ENCODE measurements at regions not wholly inside any gene's neighbourhood (a gene's known extent, or its start where the extent isn't known, plus 50 kb on each side); places are given as distances from the start of the nearest gene placed in this dataset.
A peak's percentile ranks its signal among the peaks of the same experiment; 100 is the strongest.

DNA sequence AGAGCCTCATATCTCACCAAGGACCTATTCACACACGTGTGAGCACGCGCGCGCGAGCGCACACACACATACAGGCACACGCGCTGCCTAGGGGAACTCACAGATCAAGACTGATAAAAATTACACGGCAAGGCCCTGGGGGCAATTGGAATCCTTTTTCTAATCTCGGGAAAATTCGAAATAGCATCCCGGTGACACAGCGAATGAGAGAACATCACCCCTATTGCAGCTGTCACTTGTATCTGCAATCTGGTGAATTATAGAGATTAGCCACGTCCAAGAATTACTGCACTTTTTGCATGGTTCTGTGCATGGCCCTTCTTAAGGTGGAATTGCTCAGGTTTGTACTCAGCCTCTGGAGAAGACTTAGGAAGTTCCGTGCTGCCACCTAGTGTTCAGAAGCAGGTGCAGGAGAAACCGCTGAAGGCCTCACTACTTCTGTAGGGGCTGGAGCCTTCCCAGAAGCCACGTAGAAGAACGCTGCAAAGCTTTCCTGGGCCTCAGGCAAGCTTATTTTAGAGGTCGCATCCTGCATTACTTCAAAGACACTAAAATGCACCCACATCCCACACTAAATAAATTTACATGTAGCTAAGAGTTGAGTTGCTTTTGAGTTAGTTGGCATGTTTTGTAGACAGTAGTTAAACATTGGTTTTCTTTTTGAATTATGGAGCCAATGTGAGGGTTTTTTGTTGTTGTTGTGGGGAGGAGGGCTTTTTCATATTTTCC, 229.2 kb upstream of the CAMK1G start:
- no peak overlapping the region for H3K4me3 ChIP-seq (ENCODE audit: low read length in 3 of 3)
- intact Hi-C loops (cut with DNase I): no loop called here
- no peaks in the 10 kb centered on the region for H3K27me3 ChIP-seq (ENCODE audit: control insufficient read depth, insufficient read depth, low read length)
- DNase-seq (peak in 4 of 5 donors; percentile 84 to 96 (median 89)), FAIRE-seq (peak; percentile 15)
- H3K36me3 ChIP-seq (ENCODE audit: control insufficient read depth in 2 of 3, insufficient read depth in 3 of 3, low read length in 3 of 3): no peaks in the 10 kb centered on the region
- TF ChIP-seq CTCF (IDR thresholded peaks at IDR 0.05; ENCODE audit: borderline replicate concordance, extremely low read depth, insufficient read depth): peak; percentile 69
- H3K4me1 ChIP-seq (ENCODE audit: control insufficient read depth in 2 of 3, insufficient read depth in 2 of 3, low read depth in 1 of 3, low read length in 3 of 3): peaks cover 0 to 2% (median 0%) of the 10 kb centered on the region in 3 donors
- no peak overlapping the region for H3K27ac ChIP-seq (ENCODE audit: low read depth in 2 of 2, low read length in 2 of 2)
- H3K9ac ChIP-seq (ENCODE audit: low read length in 3 of 3): no peak overlapping the region
- H3K9me3 ChIP-seq (ENCODE audit: control insufficient read depth in 2 of 3, insufficient read depth in 1 of 3, low read length in 3 of 3): no peaks in the 10 kb centered on the region

DNA sequence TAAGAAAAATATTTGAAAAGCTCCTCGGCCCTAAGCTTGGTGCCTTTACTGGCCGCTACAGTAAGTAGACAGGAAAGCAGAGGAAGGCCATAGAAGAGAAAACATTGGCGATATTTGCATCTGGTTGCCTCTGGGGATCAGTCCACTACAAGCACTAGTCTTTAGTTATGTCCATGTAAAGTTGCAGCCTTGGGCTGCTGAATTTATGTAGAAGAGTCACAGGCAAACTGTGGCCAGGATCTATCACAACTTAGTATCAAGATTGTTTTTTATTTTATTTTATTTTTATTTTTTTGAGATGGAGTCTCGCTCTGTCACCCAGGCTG, 228.7 kb upstream of the CAMK1G start:
- H3K4me1 ChIP-seq (ENCODE audit: control insufficient read depth in 2 of 3, insufficient read depth in 2 of 3, low read depth in 1 of 3, low read length in 3 of 3): peaks cover 0 to 2% (median 0%) of the 10 kb centered on the region in 3 donors
- no peaks in the 10 kb centered on the region for H3K27me3 ChIP-seq (ENCODE audit: control insufficient read depth, insufficient read depth, low read length)
- H3K9ac ChIP-seq (ENCODE audit: low read length in 3 of 3): no peak overlapping the region
- H3K9me3 ChIP-seq (ENCODE audit: control insufficient read depth in 2 of 3, insufficient read depth in 1 of 3, low read length in 3 of 3): no peaks in the 10 kb centered on the region
- no peak for TF ChIP-seq CTCF (IDR thresholded peaks at IDR 0.05; ENCODE audit: borderline replicate concordance, extremely low read depth, insufficient read depth)
- FAIRE-seq: no peak
- H3K4me3 ChIP-seq (ENCODE audit: low read length in 3 of 3): no peak overlapping the region
- intact Hi-C loops (cut with DNase I): no loop called here
- H3K27ac ChIP-seq (ENCODE audit: low read depth in 2 of 2, low read length in 2 of 2): no peak overlapping the region
- H3K36me3 ChIP-seq (ENCODE audit: control insufficient read depth in 2 of 3, insufficient read depth in 3 of 3, low read length in 3 of 3): no peaks in the 10 kb centered on the region
- no peak for DNase-seq

DNA sequence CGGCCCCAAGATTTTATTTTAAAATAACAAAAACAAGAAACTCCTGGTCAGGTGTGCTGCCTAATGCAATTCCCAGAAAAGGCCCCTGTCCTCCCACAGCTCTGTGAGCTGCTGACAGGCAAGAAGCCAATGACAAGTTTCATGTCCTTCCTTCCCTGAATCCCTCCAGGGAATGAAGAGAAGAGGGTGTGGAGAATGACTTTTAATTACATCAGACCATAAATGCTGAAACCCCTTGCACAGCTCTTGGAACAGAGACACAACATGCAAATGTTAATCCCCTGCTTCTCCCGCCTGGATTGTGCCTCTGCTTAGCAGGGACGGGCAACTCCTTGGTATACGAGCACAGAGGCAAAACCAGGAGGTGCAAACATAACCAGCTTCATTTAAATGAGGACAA, 228.1 kb upstream of the CAMK1G start:
- no peak for DNase-seq
- Histone ChIP-seq H3K9me3 (ENCODE audit: control insufficient read depth in 2 of 3, insufficient read depth in 1 of 3, low read length in 3 of 3) (no peaks in the 10 kb centered on the region), H3K27me3 (ENCODE audit: control insufficient read depth, insufficient read depth, low read length) (no peaks in the 10 kb centered on the region), H3K27ac (ENCODE audit: low read depth in 2 of 2, low read length in 2 of 2) (no peak overlapping the region), H3K9ac (ENCODE audit: low read length in 3 of 3) (no peak overlapping the region), H3K4me3 (ENCODE audit: low read length in 3 of 3) (no peak overlapping the region), H3K4me1 (ENCODE audit: control insufficient read depth in 2 of 3, insufficient read depth in 2 of 3, low read depth in 1 of 3, low read length in 3 of 3) (peaks cover 0 to 2% (median 0%) of the 10 kb centered on the region in 3 donors), H3K36me3 (ENCODE audit: control insufficient read depth in 2 of 3, insufficient read depth in 3 of 3, low read length in 3 of 3) (no peaks in the 10 kb centered on the region)
- no peak for FAIRE-seq
- no peak for TF ChIP-seq CTCF (IDR thresholded peaks at IDR 0.05; ENCODE audit: borderline replicate concordance, extremely low read depth, insufficient read depth)
- intact Hi-C loops (cut with DNase I): no loop called here

DNA sequence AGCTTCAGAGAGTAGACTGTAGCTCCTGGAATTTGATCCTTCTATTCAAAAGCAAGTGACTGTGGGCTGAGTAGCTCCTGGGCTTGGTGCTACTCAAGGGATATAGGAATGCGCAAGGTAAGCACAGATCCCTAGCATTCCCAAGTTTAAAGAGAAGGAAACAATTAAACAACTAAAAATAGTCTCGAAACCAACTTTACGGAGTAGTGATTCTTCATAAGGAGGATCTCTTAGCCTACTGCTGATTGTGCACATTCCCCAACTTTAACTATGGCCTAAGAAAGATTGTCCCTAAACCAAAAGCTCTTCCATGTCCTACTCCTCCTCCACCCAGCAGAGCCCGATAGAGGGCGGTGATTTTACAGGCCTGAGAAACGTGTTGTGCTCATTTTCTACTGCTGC, 226.5 kb upstream of the CAMK1G start:
- Histone ChIP-seq H3K9ac (ENCODE audit: low read length in 3 of 3) (no peak overlapping the region), H3K4me1 (ENCODE audit: control insufficient read depth in 2 of 3, insufficient read depth in 2 of 3, low read depth in 1 of 3, low read length in 3 of 3) (peaks cover 0 to 2% (median 0%) of the 10 kb centered on the region in 3 donors), H3K27ac (ENCODE audit: low read depth in 2 of 2, low read length in 2 of 2) (no peak overlapping the region), H3K4me3 (ENCODE audit: low read length in 3 of 3) (no peak overlapping the region), H3K27me3 (ENCODE audit: control insufficient read depth, insufficient read depth, low read length) (no peaks in the 10 kb centered on the region), H3K36me3 (ENCODE audit: control insufficient read depth in 2 of 3, insufficient read depth in 3 of 3, low read length in 3 of 3) (no peaks in the 10 kb centered on the region), H3K9me3 (ENCODE audit: control insufficient read depth in 2 of 3, insufficient read depth in 1 of 3, low read length in 3 of 3) (no peaks in the 10 kb centered on the region)
- TF ChIP-seq CTCF (IDR thresholded peaks at IDR 0.05; ENCODE audit: borderline replicate concordance, extremely low read depth, insufficient read depth): no peak
- no peak for FAIRE-seq
- DNase-seq: no peak
- intact Hi-C loops (cut with DNase I): no loop called here
